HepG2 (cell line): ENCODE measurements at regions not wholly inside any gene's neighbourhood (a gene's known extent, or its start where the extent isn't known, plus 50 kb on each side); places are given as distances from the start of the nearest gene placed in this dataset.

ENCODE experiments used
- EZH2 ChIP-seq: conservative IDR thresholded peaks from 2 replicates; pipeline ENCODE4 v1.6.1; 2012; ENCODE audit warnings: mild to moderate bottlenecking, low read depth, low read length, moderate library complexity
- FOXA3 ChIP-seq: IDR thresholded peaks from 2 replicates; pipeline ENCODE4 v1.6.1; 2016; ENCODE audit warnings: missing genetic modification reagents, missing compliant biosample characterization
- JUNB ChIP-seq: sonication (generic); formaldehyde crosslinking; IDR thresholded peaks from 2 replicates; pipeline ENCODE4 v1.8.0; 2022; ENCODE audit warnings: missing genetic modification reagents, mild to moderate bottlenecking, borderline replicate concordance
- MEIS2 ChIP-seq: sonication (generic); formaldehyde crosslinking; IDR thresholded peaks from 2 replicates; pipeline ENCODE4 v1.9.0; 2021; ENCODE audit warnings: mild to moderate bottlenecking, missing genetic modification reagents
- NR2F2 ChIP-seq: IDR thresholded peaks from 2 replicates; pipeline ENCODE4 v1.6.1; 2012; ENCODE audit warnings: low read depth, inconsistent platforms, borderline replicate concordance
- PHF8 ChIP-seq: sonication (generic); formaldehyde crosslinking; IDR thresholded peaks from 2 replicates; pipeline ENCODE4 v1.5.0; 2020; ENCODE audit warnings: missing genetic modification reagents
- RAD21 ChIP-seq: fragments of 450-650 bp; formaldehyde crosslinking; IDR thresholded peaks from 2 replicates; pipeline ENCODE4 v1.5.0; 2020; ENCODE audit warnings: mild to moderate bottlenecking
- USF2 ChIP-seq, 2 experiments: sonication (generic) in 1 of 2; formaldehyde crosslinking in 1 of 2; IDR thresholded peaks; 2 replicates each; pipeline versions ENCODE4 v1.5.1 to v1.6.1; 2011 to 2020; ENCODE audit warnings: borderline replicate concordance in 1 of 2, low read depth in 1 of 2, low read length in 1 of 2, mild to moderate bottlenecking in 1 of 2, missing genetic modification reagents in 1 of 2, moderate library complexity in 1 of 2
- ZNF24 ChIP-seq: fragments of 450-650 bp; IDR thresholded peaks from 2 replicates; pipeline ENCODE4 v1.6.1; 2017; ENCODE audit warnings: antibody characterized with exemption, mild to moderate bottlenecking
- ZNF446 ChIP-seq: sonication (generic); formaldehyde crosslinking; IDR thresholded peaks from 2 replicates; pipeline ENCODE4 v1.5.0; 2020; ENCODE audit warnings: mild to moderate bottlenecking, missing genetic modification reagents
- ZNF547 ChIP-seq: sonication (generic); formaldehyde crosslinking; IDR thresholded peaks from 2 replicates; pipeline ENCODE4 v1.5.1; 2020; ENCODE audit warnings: mild to moderate bottlenecking, missing genetic modification reagents
- ZNF75D ChIP-seq: sonication (generic); formaldehyde crosslinking; IDR thresholded peaks from 2 replicates; pipeline ENCODE4 v1.8.1; 2023; ENCODE audit warnings: missing genetic modification reagents, mild to moderate bottlenecking, borderline replicate concordance
- TF ChIP-seq, protein P1 (sequence below): sonication (generic); formaldehyde crosslinking; IDR thresholded peaks from 2 replicates; pipeline ENCODE4 v1.5.0; 2020; ENCODE audit warnings: mild to moderate bottlenecking, missing genetic modification reagents, moderate library complexity
- TF ChIP-seq, protein P2 (sequence below): IDR thresholded peaks from 2 replicates; pipeline ENCODE4 v1.6.1; 2012; ENCODE audit warnings: inconsistent platforms

DNA sequence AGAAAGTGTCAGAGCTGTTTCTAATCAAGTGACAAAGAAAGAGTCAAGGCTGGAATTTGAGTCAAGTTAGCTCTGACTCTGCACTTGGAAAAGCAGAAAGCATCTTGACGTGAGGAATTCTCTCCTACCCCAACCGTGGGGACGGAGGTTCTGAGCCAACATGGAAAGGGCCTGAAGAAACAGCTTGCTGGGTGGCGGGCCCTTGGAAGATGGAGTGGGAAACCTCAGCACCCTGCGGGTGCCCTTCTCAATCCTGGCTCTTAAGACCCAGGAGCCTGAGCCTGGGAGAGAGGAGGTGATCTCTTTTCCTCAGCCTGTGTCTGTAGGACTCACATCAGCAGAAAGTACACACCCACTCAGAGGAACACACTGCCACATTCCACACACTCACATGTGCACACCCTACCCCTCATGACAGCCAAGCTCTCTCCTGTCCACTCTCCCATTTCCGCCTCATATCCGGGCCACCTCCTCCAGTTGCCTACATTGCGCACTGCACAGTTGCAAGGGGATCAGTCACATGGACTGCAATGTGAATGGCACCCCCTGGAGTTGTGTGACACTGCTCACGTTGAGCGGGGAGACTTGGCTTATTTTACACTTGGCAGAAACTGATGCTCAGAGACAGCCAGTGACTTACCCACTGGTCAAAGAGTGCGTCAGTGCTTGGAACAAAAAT lies 101.5 kb upstream of the SLC6A6 start:
- no peak for TF ChIP-seq USF2 (IDR thresholded peaks at IDR 0.05; ENCODE audit: low read depth, low read length)
- no peak for TF ChIP-seq USF2 (CRISPR knock-in tag; IDR thresholded peaks at IDR 0.05; ENCODE audit: borderline replicate concordance)
- TF ChIP-seq FOXA3: no peak
- TF ChIP-seq EZH2: no peak
- TF ChIP-seq, protein P1, sequence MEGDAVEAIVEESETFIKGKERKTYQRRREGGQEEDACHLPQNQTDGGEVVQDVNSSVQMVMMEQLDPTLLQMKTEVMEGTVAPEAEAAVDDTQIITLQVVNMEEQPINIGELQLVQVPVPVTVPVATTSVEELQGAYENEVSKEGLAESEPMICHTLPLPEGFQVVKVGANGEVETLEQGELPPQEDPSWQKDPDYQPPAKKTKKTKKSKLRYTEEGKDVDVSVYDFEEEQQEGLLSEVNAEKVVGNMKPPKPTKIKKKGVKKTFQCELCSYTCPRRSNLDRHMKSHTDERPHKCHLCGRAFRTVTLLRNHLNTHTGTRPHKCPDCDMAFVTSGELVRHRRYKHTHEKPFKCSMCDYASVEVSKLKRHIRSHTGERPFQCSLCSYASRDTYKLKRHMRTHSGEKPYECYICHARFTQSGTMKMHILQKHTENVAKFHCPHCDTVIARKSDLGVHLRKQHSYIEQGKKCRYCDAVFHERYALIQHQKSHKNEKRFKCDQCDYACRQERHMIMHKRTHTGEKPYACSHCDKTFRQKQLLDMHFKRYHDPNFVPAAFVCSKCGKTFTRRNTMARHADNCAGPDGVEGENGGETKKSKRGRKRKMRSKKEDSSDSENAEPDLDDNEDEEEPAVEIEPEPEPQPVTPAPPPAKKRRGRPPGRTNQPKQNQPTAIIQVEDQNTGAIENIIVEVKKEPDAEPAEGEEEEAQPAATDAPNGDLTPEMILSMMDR (CRISPR knock-in tag): no peak
- no peak for TF ChIP-seq ZNF446 (CRISPR knock-in tag)
- TF ChIP-seq ZNF547: no peak
- TF ChIP-seq MEIS2: no peak
- TF ChIP-seq ZNF24: no peak
- no peak for TF ChIP-seq NR2F2
- TF ChIP-seq PHF8: no peak
- no peak for TF ChIP-seq ZNF75D (CRISPR knock-in tag)
- TF ChIP-seq, protein P2, sequence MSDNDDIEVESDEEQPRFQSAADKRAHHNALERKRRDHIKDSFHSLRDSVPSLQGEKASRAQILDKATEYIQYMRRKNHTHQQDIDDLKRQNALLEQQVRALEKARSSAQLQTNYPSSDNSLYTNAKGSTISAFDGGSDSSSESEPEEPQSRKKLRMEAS: no peak
- no peak for TF ChIP-seq RAD21 (CRISPR knock-in tag)
- TF ChIP-seq JUNB (CRISPR knock-in tag): no peak
